ENCODE measurements at regions not wholly inside any gene's neighbourhood (a gene's known extent, or its start where the extent isn't known, plus 50 kb on each side); places are given as distances from the start of the nearest gene placed in this dataset.

DNA sequence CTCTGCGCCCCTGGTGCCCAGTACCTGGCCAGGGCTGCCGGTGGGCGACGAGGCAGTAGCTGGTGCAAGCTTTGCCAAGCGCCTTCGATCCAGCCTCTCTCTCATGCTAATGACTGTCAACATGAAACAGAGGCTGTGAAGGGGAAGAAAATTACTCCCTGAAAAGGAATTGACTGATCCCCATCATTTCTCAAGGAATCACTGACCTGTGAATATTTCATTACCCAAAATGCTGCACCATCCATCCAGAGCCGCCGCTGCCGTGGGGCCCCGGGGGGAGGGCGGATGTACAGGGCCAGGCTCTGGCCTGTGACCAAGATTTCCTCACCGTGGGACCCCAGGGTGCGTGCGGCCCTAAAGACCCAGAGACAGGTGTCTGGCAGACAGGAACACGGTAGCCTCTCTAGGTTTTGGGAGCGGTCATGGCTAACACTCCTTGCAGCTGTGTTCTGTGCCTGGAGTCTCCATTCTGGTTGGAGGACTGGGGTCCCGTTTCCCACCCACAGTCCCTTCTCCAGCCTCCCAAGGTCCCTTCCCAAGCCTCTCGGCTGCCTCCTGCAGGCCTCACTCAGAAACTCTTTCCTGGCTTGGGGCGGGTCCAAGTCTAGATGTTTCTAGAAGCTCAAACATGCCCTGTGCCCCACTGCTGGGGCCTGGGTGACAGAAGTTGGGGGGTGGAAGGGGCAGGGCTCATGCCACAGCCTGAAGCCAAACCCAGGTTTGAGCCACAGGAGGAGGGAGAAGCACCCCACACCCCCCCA is 73.3 kb downstream of the ENGASE start:
- Histone ChIP-seq H3K4me3 (ENCODE audit: low read length in 2 of 2) (no peak overlapping the region), H3K4me1 (ENCODE audit: control insufficient read depth in 2 of 2, insufficient read depth in 2 of 2, low read length in 2 of 2) (no peaks in the 10 kb centered on the region), H3K9me3 (ENCODE audit: control insufficient read depth in 2 of 2, low read length in 2 of 2) (no peaks in the 10 kb centered on the region), H3K36me3 (ENCODE audit: control insufficient read depth in 2 of 2, insufficient read depth in 2 of 2, low read length in 2 of 2) (no peaks in the 10 kb centered on the region), H3K27me3 (ENCODE audit: control insufficient read depth in 2 of 2, insufficient read depth in 2 of 2, low read length in 2 of 2) (peaks cover 1 to 5% of the 10 kb centered on the region in 2 donors), H3K9ac (ENCODE audit: low read depth in 1 of 2, low read length in 2 of 2) (no peak overlapping the region), H3K27ac (ENCODE audit: low read depth in 2 of 2, low read length in 2 of 2) (no peak overlapping the region)

DNA sequence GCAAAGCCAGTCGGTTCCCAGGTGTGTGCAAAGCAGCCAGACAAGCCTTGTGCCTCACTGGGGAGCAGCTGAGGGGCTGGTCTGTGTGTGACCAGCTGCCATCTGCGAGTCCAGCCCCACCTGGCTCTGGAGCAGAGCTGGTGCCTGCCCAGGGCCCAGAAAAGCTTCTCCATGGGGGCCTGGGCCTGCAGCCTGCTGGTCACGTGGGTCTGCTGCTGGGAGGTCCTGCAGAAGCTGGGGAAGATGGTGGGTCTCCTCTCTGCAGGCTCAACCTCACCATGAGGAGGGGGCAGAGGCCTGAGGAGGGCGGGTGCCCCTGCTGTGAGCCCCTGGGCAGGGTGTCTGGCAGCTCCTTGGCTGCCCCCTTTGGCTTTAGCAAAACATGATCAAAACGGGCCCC is 71.9 kb downstream of the ENGASE start:
- H3K27me3 ChIP-seq (ENCODE audit: control insufficient read depth in 2 of 2, insufficient read depth in 2 of 2, low read length in 2 of 2) = peaks cover 2 to 12% of the 10 kb centered on the region in 2 donors
- no peaks in the 10 kb centered on the region for H3K9me3 ChIP-seq (ENCODE audit: control insufficient read depth in 2 of 2, low read length in 2 of 2)
- H3K36me3 ChIP-seq (ENCODE audit: control insufficient read depth in 2 of 2, insufficient read depth in 2 of 2, low read length in 2 of 2) = no peaks in the 10 kb centered on the region
- H3K4me1 ChIP-seq (ENCODE audit: control insufficient read depth in 2 of 2, insufficient read depth in 2 of 2, low read length in 2 of 2) = no peaks in the 10 kb centered on the region
- no peak overlapping the region for H3K9ac ChIP-seq (ENCODE audit: low read depth in 1 of 2, low read length in 2 of 2)
- no peak overlapping the region for H3K4me3 ChIP-seq (ENCODE audit: low read length in 2 of 2)
- no peak overlapping the region for H3K27ac ChIP-seq (ENCODE audit: low read depth in 2 of 2, low read length in 2 of 2)

DNA sequence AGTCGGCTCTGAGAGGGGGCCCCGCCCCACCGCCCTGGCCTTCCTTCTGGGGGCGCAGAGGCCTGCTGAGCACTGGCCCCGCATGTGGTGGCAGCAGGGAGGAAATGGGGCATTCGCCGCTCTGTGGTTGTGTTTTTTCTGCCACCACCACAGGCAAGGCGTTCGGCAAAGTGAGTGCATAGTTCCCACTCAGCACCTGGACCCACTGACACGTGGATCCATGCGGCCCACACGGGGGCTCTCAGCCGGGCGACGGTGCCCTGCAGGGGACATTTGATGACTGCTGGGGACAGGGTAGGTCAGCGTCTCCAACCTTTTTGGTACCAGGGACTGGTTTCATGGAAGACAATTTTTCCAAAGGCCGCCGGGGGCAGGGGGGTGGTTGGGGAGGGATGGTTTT is 70.9 kb downstream of the ENGASE start:
- no peak overlapping the region for H3K9ac ChIP-seq (ENCODE audit: low read depth in 1 of 2, low read length in 2 of 2)
- no peaks in the 10 kb centered on the region for H3K36me3 ChIP-seq (ENCODE audit: control insufficient read depth in 2 of 2, insufficient read depth in 2 of 2, low read length in 2 of 2)
- H3K9me3 ChIP-seq (ENCODE audit: control insufficient read depth in 2 of 2, low read length in 2 of 2) = no peaks in the 10 kb centered on the region
- H3K4me3 ChIP-seq (ENCODE audit: low read length in 2 of 2) = no peak overlapping the region
- peaks cover 5 to 9% of the 10 kb centered on the region in 2 donors for H3K27me3 ChIP-seq (ENCODE audit: control insufficient read depth in 2 of 2, insufficient read depth in 2 of 2, low read length in 2 of 2)
- no peak overlapping the region for H3K27ac ChIP-seq (ENCODE audit: low read depth in 2 of 2, low read length in 2 of 2)
- no peaks in the 10 kb centered on the region for H3K4me1 ChIP-seq (ENCODE audit: control insufficient read depth in 2 of 2, insufficient read depth in 2 of 2, low read length in 2 of 2)

DNA sequence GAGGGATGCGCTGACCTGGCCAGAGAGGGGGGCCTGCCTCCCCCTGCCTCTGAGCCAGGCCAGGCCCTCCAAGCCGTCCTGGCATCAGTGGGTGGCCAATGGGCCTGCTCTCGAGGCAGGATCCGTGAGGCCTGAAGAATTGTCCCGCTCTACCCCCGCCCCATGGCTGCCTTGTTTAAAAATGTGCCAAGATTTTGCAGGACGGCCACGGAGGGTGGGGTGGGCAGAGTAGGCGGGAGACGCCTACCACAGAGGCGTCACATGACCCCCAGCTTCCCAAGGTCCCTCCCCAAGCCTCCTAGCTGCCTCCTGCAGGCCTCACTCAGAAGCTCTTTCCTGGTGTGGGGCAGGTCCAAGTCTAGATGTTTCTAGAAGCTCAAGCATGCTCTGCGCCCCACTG is 69.5 kb downstream of the ENGASE start:
- H3K27me3 ChIP-seq (ENCODE audit: control insufficient read depth in 2 of 2, insufficient read depth in 2 of 2, low read length in 2 of 2) = peaks cover 5 to 14% of the 10 kb centered on the region in 2 donors
- H3K4me3 ChIP-seq (ENCODE audit: low read length in 2 of 2) = no peak overlapping the region
- H3K36me3 ChIP-seq (ENCODE audit: control insufficient read depth in 2 of 2, insufficient read depth in 2 of 2, low read length in 2 of 2) = no peaks in the 10 kb centered on the region
- no peaks in the 10 kb centered on the region for H3K9me3 ChIP-seq (ENCODE audit: control insufficient read depth in 2 of 2, low read length in 2 of 2)
- H3K27ac ChIP-seq (ENCODE audit: low read depth in 2 of 2, low read length in 2 of 2) = no peak overlapping the region
- H3K9ac ChIP-seq (ENCODE audit: low read depth in 1 of 2, low read length in 2 of 2) = no peak overlapping the region
- no peaks in the 10 kb centered on the region for H3K4me1 ChIP-seq (ENCODE audit: control insufficient read depth in 2 of 2, insufficient read depth in 2 of 2, low read length in 2 of 2)

DNA sequence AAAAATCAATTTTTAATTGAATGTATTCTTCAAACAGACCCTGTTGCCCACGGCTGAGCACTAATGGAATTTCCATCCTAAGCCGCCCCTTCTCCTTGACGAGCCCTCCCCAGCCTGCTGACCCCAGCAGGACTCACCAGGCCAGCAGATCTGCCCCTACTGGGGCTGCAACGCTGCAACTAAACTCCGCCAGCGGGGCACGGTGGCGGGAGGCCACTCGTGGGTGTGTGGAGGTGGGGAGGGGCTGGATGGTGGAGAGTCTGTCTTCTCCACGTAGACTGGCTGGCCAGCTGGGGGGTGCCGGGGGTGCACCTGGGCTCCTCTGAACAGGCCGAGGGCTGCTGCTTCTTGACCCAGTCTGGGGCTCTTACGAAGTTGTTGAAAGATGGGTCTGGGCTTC is 67.8 kb downstream of the ENGASE start:
- Histone ChIP-seq H3K9ac (ENCODE audit: low read depth in 1 of 2, low read length in 2 of 2) (no peak overlapping the region), H3K4me3 (ENCODE audit: low read length in 2 of 2) (no peak overlapping the region), H3K36me3 (ENCODE audit: control insufficient read depth in 2 of 2, insufficient read depth in 2 of 2, low read length in 2 of 2) (no peaks in the 10 kb centered on the region), H3K27ac (ENCODE audit: low read depth in 2 of 2, low read length in 2 of 2) (no peak overlapping the region), H3K9me3 (ENCODE audit: control insufficient read depth in 2 of 2, low read length in 2 of 2) (no peaks in the 10 kb centered on the region), H3K27me3 (ENCODE audit: control insufficient read depth in 2 of 2, insufficient read depth in 2 of 2, low read length in 2 of 2) (peaks cover 5 to 19% of the 10 kb centered on the region in 2 donors), H3K4me1 (ENCODE audit: control insufficient read depth in 2 of 2, insufficient read depth in 2 of 2, low read length in 2 of 2) (no peaks in the 10 kb centered on the region)

DNA sequence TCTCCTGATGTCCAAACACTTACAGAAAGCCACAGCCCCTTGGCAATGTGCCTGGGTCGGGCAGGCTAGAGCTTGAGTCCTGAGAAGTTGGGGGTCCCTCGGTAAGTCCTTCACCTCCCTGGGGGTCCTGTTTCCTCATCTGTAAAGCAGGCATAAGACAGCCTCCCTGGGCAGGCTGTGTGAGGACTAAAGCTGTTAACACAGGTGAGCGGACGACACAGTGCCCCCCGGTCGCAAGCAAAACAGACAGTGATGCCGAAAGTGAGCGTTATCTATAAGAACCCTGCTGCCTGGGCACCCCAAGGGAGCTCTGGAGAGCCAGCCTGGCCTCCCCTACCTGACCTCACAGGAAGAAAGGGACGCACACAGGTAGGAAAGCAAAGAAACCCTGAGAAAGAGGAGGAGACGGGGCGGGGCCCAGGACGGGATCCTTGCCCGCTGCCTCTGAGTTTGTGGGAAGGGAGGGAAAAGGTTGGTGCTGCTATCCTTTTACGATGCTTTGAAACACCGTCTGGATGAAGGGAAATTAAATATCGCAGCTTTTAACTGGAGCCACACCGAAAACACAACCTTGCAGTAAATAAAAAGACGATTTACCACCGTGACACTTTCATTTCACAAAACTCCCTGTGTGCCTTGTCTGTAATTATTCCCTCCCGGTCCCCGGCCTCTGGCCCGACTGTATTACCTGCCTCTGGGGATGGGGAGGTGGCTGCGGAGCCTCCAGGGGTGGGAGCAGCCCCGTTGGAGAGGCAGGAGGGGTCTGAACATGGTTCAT is 67.1 kb downstream of the ENGASE start:
- Histone ChIP-seq H3K27me3 (ENCODE audit: control insufficient read depth in 2 of 2, insufficient read depth in 2 of 2, low read length in 2 of 2) (peaks cover 7 to 19% of the 10 kb centered on the region in 2 donors), H3K9ac (ENCODE audit: low read depth in 1 of 2, low read length in 2 of 2) (no peak overlapping the region), H3K36me3 (ENCODE audit: control insufficient read depth in 2 of 2, insufficient read depth in 2 of 2, low read length in 2 of 2) (no peaks in the 10 kb centered on the region)

GRCh38 chr17:79138826-79139225 is 64.2 kb downstream of the ENGASE start:
- Histone ChIP-seq H3K4me1 (ENCODE audit: control insufficient read depth in 2 of 2, insufficient read depth in 2 of 2, low read length in 2 of 2) (no peaks in the 10 kb centered on the region), H3K27me3 (ENCODE audit: control insufficient read depth in 2 of 2, insufficient read depth in 2 of 2, low read length in 2 of 2) (peaks cover 11 to 19% of the 10 kb centered on the region in 2 donors), H3K27ac (ENCODE audit: low read depth in 2 of 2, low read length in 2 of 2) (no peak overlapping the region), H3K9ac (ENCODE audit: low read depth in 1 of 2, low read length in 2 of 2) (no peak overlapping the region), H3K9me3 (ENCODE audit: control insufficient read depth in 2 of 2, low read length in 2 of 2) (no peaks in the 10 kb centered on the region), H3K36me3 (ENCODE audit: control insufficient read depth in 2 of 2, insufficient read depth in 2 of 2, low read length in 2 of 2) (no peaks in the 10 kb centered on the region), H3K4me3 (ENCODE audit: low read length in 2 of 2) (no peak overlapping the region)

More for the DNA sequence above, 67.1 kb downstream of the ENGASE start:
- H3K9me3 ChIP-seq (ENCODE audit: control insufficient read depth in 2 of 2, low read length in 2 of 2) = no peaks in the 10 kb centered on the region
- no peak overlapping the region for H3K27ac ChIP-seq (ENCODE audit: low read depth in 2 of 2, low read length in 2 of 2)
- H3K4me3 ChIP-seq (ENCODE audit: low read length in 2 of 2) = no peak overlapping the region
- no peaks in the 10 kb centered on the region for H3K4me1 ChIP-seq (ENCODE audit: control insufficient read depth in 2 of 2, insufficient read depth in 2 of 2, low read length in 2 of 2)

- no peak overlapping the region for H3K9ac ChIP-seq (ENCODE audit: low read depth in 1 of 2, low read length in 2 of 2)
- no peaks in the 10 kb centered on the region for H3K36me3 ChIP-seq (ENCODE audit: control insufficient read depth in 2 of 2, insufficient read depth in 2 of 2, low read length in 2 of 2)
- H3K9me3 ChIP-seq (ENCODE audit: control insufficient read depth in 2 of 2, low read length in 2 of 2) = no peaks in the 10 kb centered on the region
- no peak overlapping the region for H3K4me3 ChIP-seq (ENCODE audit: low read length in 2 of 2)
- H3K27ac ChIP-seq (ENCODE audit: low read depth in 2 of 2, low read length in 2 of 2) = no peak overlapping the region
- H3K27me3 ChIP-seq (ENCODE audit: control insufficient read depth in 2 of 2, insufficient read depth in 2 of 2, low read length in 2 of 2) = peaks cover 10 to 21% of the 10 kb centered on the region in 2 donors
- H3K4me1 ChIP-seq (ENCODE audit: control insufficient read depth in 2 of 2, insufficient read depth in 2 of 2, low read length in 2 of 2) = no peaks in the 10 kb centered on the region
Observed at GRCh38 chr17:79137789-79138165, 63.2 kb downstream of the ENGASE start.

GRCh38 chr17:79137015-79137788 is 62.6 kb downstream of the ENGASE start:
- Histone ChIP-seq H3K9me3 (ENCODE audit: control insufficient read depth in 2 of 2, low read length in 2 of 2) (no peaks in the 10 kb centered on the region), H3K27me3 (ENCODE audit: control insufficient read depth in 2 of 2, insufficient read depth in 2 of 2, low read length in 2 of 2) (peaks cover 10 to 23% of the 10 kb centered on the region in 2 donors), H3K4me1 (ENCODE audit: control insufficient read depth in 2 of 2, insufficient read depth in 2 of 2, low read length in 2 of 2) (no peaks in the 10 kb centered on the region), H3K4me3 (ENCODE audit: low read length in 2 of 2) (no peak overlapping the region), H3K36me3 (ENCODE audit: control insufficient read depth in 2 of 2, insufficient read depth in 2 of 2, low read length in 2 of 2) (no peaks in the 10 kb centered on the region), H3K9ac (ENCODE audit: low read depth in 1 of 2, low read length in 2 of 2) (no peak overlapping the region), H3K27ac (ENCODE audit: low read depth in 2 of 2, low read length in 2 of 2) (no peak overlapping the region)

- Histone ChIP-seq H3K4me1 (ENCODE audit: control insufficient read depth in 2 of 2, insufficient read depth in 2 of 2, low read length in 2 of 2) (no peaks in the 10 kb centered on the region), H3K27me3 (ENCODE audit: control insufficient read depth in 2 of 2, insufficient read depth in 2 of 2, low read length in 2 of 2) (peaks cover 10 to 18% of the 10 kb centered on the region in 2 donors), H3K9ac (ENCODE audit: low read depth in 1 of 2, low read length in 2 of 2) (no peak overlapping the region), H3K36me3 (ENCODE audit: control insufficient read depth in 2 of 2, insufficient read depth in 2 of 2, low read length in 2 of 2) (no peaks in the 10 kb centered on the region), H3K9me3 (ENCODE audit: control insufficient read depth in 2 of 2, low read length in 2 of 2) (no peaks in the 10 kb centered on the region), H3K4me3 (ENCODE audit: low read length in 2 of 2) (no peak overlapping the region), H3K27ac (ENCODE audit: low read depth in 2 of 2, low read length in 2 of 2) (no peak overlapping the region)
Observed at GRCh38 chr17:79136596-79136995, 62.0 kb downstream of the ENGASE start.
